NCI-H2081 treated with DMSO at 0.1 percent for 48 hours (cell line): ENCODE measurements at regions not wholly inside any gene's neighbourhood (a gene's known extent, or its start where the extent isn't known, plus 50 kb on each side); places are given as distances from the start of the nearest gene placed in this dataset.
"Not testable (repeated sequence)": the region's sequence is repeated elsewhere in the genome, so short reads cannot be mapped to it uniquely, and the experiment has no call there.

Experiments
- DNase-seq: peaks from one replicate; lab custom pipeline; 2025; lab: John Stamatoyannopoulos, UW

- no peak for DNase-seq
Measured at GRCh38 chr6:113696960-113697359, 160.2 kb upstream of the MARCKS start.

- no peak for DNase-seq
Measured at GRCh38 chr6:113697632-113698410, 159.3 kb upstream of the MARCKS start.

- no peak for DNase-seq
Measured at GRCh38 chr6:113699239-113699638, 157.9 kb upstream of the MARCKS start.

- no peak for DNase-seq
Measured at GRCh38 chr6:113701552-113702254, 155.4 kb upstream of the MARCKS start.

GRCh38 chr6:113707194-113707593 lies 150.0 kb upstream of the MARCKS start:
- no peak for DNase-seq

- no peak for DNase-seq
Measured at GRCh38 chr6:113709936-113710509, 147.1 kb upstream of the MARCKS start.

GRCh38 chr6:113713665-113714064 lies 143.5 kb upstream of the MARCKS start:
- no peak for DNase-seq

GRCh38 chr6:113718588-113718987 lies 138.6 kb upstream of the MARCKS start:
- no peak for DNase-seq

GRCh38 chr6:113719064-113719463 lies 138.1 kb upstream of the MARCKS start:
- DNase-seq = no peak

- no peak for DNase-seq
Measured at GRCh38 chr6:113719545-113719944, 137.6 kb upstream of the MARCKS start.

GRCh38 chr6:113723182-113723581 lies 134.0 kb upstream of the MARCKS start:
- DNase-seq = no peak

GRCh38 chr6:113724927-113725326 lies 132.2 kb upstream of the MARCKS start:
- DNase-seq = not testable (repeated sequence)

GRCh38 chr6:113731541-113731940 lies 125.6 kb upstream of the MARCKS start:
- no peak for DNase-seq

GRCh38 chr6:113732384-113732966 lies 124.7 kb upstream of the MARCKS start:
- DNase-seq = no peak

- no peak for DNase-seq
Measured at GRCh38 chr6:113733381-113733780, 123.8 kb upstream of the MARCKS start.

GRCh38 chr6:113734982-113735381 lies 122.2 kb upstream of the MARCKS start:
- no peak for DNase-seq

- no peak for DNase-seq
Measured at GRCh38 chr6:113735491-113735890, 121.7 kb upstream of the MARCKS start.

- no peak for DNase-seq
Measured at GRCh38 chr6:113736978-113737377, 120.2 kb upstream of the MARCKS start.

GRCh38 chr6:113739041-113739655 lies 118.0 kb upstream of the MARCKS start:
- no peak for DNase-seq

GRCh38 chr6:113741651-113742050 lies 115.5 kb upstream of the MARCKS start:
- no peak for DNase-seq

GRCh38 chr6:113742342-113742741 lies 114.8 kb upstream of the MARCKS start:
- no peak for DNase-seq

GRCh38 chr6:113744861-113745260 lies 112.3 kb upstream of the MARCKS start:
- DNase-seq = no peak
